ENCODE measurements at regions not wholly inside any gene's neighbourhood (a gene's known extent, or its start where the extent isn't known, plus 50 kb on each side); places are given as distances from the start of the nearest gene placed in this dataset.
"Not testable (repeated sequence)": the region's sequence is repeated elsewhere in the genome, so short reads cannot be mapped to it uniquely, and the experiment has no call there.

DNA sequence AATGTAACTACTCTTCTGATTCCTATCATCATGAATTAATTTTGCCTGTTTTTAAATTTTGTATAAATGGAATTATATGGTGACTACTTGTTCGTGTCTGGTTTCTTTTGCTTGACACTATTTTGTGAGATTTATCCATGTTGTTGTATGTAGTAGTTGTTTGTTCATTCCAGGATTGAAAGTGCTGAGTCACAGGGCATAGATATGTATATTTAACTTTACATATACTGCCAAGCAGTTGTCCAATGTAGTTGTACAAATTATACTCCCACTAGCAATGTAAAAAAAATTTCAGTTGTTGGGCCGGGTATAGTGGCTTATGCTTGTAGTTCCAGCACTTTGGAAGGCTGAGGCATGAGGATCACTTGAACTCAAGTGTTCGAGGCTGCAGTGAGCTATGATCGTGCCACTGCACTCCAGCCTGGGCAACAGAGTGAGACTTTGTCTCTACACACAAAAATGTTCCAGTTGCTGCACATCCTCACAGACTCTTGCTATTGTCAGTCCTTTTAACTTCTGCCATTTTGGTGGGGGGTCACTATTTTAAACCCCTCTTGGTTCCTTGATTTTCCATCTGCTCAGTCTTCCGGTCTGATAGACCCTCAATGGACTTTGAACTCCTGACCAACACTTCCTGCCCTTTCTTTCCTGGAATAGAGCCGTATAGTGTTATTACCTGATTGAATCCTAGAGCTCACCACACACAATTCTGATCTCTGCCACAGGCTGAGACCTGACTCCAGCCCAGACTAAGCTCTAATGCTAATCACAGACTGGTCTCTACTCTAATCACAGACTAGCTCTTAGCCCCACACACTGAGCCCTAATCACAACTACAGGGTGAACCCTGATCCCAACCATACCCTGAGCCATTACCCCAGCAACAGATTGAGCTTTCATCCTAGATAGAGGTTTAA is 69.3 kb upstream of the MELK start:
- Histone ChIP-seq H3K79me2 (ENCODE audit: insufficient read depth, low read length) (no peaks in the 10 kb centered on the region), H3K27ac (ENCODE audit: low read depth, low read length) (no peak overlapping the region), H3K4me3 (ENCODE audit: insufficient read depth, low read depth, low read length) (no peak overlapping the region), H3K9me3 (ENCODE audit: insufficient read depth, low read depth, low read length) (no peaks in the 10 kb centered on the region), H2AFZ (ENCODE audit: low read depth, low read length) (no peak overlapping the region), H3K4me1 (ENCODE audit: insufficient read depth, low read length) (no peaks in the 10 kb centered on the region), H3K36me3 (ENCODE audit: insufficient read depth, low read length) (no peaks in the 10 kb centered on the region), H3K4me2 (ENCODE audit: low read length) (no peak overlapping the region), H4K20me1 (ENCODE audit: insufficient read depth, low read length) (no peaks in the 10 kb centered on the region), H3K9ac (ENCODE audit: low read length) (no peak overlapping the region), H3K27me3 (ENCODE audit: insufficient read depth, low read length) (peaks cover 13% of the 10 kb centered on the region)
- Mint-ChIP-seq H3K4me1 (ENCODE audit: low read depth, unreplicated experiment) (no peaks in the 10 kb centered on the region), H3K4me3 (ENCODE audit: unreplicated experiment) (no peak overlapping the region), H3K27me3 (ENCODE audit: low read depth, unreplicated experiment) (peaks cover 6% of the 10 kb centered on the region), H3K36me3 (ENCODE audit: low read depth, unreplicated experiment) (no peaks in the 10 kb centered on the region), H3K27ac (ENCODE audit: unreplicated experiment) (no peak overlapping the region), H3K9me3 (ENCODE audit: unreplicated experiment) (no peaks in the 10 kb centered on the region)
- TF ChIP-seq CTCF (IDR thresholded peaks at IDR 0.05; ENCODE audit: insufficient read depth, low read depth, low read length) = no peak
- TF ChIP-seq EZH2 (IDR thresholded peaks at IDR 0.05; ENCODE audit: insufficient read depth, low read length) = no peak
- FAIRE-seq (no peak), DNase-seq (ENCODE audit: low read depth) (no peak)

GRCh38 chr9:36501727-36502126 is 71.0 kb upstream of the MELK start:
- Histone ChIP-seq H3K79me2 (ENCODE audit: insufficient read depth, low read length) (no peaks in the 10 kb centered on the region), H3K4me1 (ENCODE audit: insufficient read depth, low read length) (no peaks in the 10 kb centered on the region), H3K36me3 (ENCODE audit: insufficient read depth, low read length) (no peaks in the 10 kb centered on the region), H4K20me1 (ENCODE audit: insufficient read depth, low read length) (no peaks in the 10 kb centered on the region), H2AFZ (ENCODE audit: low read depth, low read length) (no peak overlapping the region), H3K9me3 (ENCODE audit: insufficient read depth, low read depth, low read length) (no peaks in the 10 kb centered on the region), H3K4me2 (ENCODE audit: low read length) (no peak overlapping the region), H3K27me3 (ENCODE audit: insufficient read depth, low read length) (peaks cover 10% of the 10 kb centered on the region), H3K27ac (ENCODE audit: low read depth, low read length) (no peak overlapping the region), H3K9ac (ENCODE audit: low read length) (no peak overlapping the region), H3K4me3 (ENCODE audit: insufficient read depth, low read depth, low read length) (no peak overlapping the region)
- no peaks in the 10 kb centered on the region for H3K36me3 Mint-ChIP-seq (ENCODE audit: low read depth, unreplicated experiment)
- peaks cover 6% of the 10 kb centered on the region for H3K27me3 Mint-ChIP-seq (ENCODE audit: low read depth, unreplicated experiment)
- TF ChIP-seq EZH2 (IDR thresholded peaks at IDR 0.05; ENCODE audit: insufficient read depth, low read length) (no peak), CTCF (IDR thresholded peaks at IDR 0.05; ENCODE audit: insufficient read depth, low read depth, low read length) (no peak)
- H3K4me1 Mint-ChIP-seq (ENCODE audit: low read depth, unreplicated experiment) = no peaks in the 10 kb centered on the region
- no peaks in the 10 kb centered on the region for H3K9me3 Mint-ChIP-seq (ENCODE audit: unreplicated experiment)
- H3K27ac Mint-ChIP-seq (ENCODE audit: unreplicated experiment) = no peak overlapping the region
- FAIRE-seq (no peak), DNase-seq (ENCODE audit: low read depth) (no peak)
- H3K4me3 Mint-ChIP-seq (ENCODE audit: unreplicated experiment) = no peak overlapping the region

- not testable (repeated sequence) for FAIRE-seq; H3K27me3 Mint-ChIP-seq (ENCODE audit: low read depth, unreplicated experiment); DNase-seq (ENCODE audit: low read depth); H3K9ac ChIP-seq (ENCODE audit: low read length); H3K4me3 Mint-ChIP-seq (ENCODE audit: unreplicated experiment); H3K27ac ChIP-seq (ENCODE audit: low read depth, low read length); H3K79me2 ChIP-seq (ENCODE audit: insufficient read depth, low read length); H3K9me3 ChIP-seq (ENCODE audit: insufficient read depth, low read depth, low read length); H3K4me3 ChIP-seq (ENCODE audit: insufficient read depth, low read depth, low read length); H3K9me3 Mint-ChIP-seq (ENCODE audit: unreplicated experiment); H3K36me3 Mint-ChIP-seq (ENCODE audit: low read depth, unreplicated experiment); H3K27me3 ChIP-seq (ENCODE audit: insufficient read depth, low read length); H3K4me1 Mint-ChIP-seq (ENCODE audit: low read depth, unreplicated experiment); H4K20me1 ChIP-seq (ENCODE audit: insufficient read depth, low read length); H3K27ac Mint-ChIP-seq (ENCODE audit: unreplicated experiment); H2AFZ ChIP-seq (ENCODE audit: low read depth, low read length); H3K4me2 ChIP-seq (ENCODE audit: low read length); H3K4me1 ChIP-seq (ENCODE audit: insufficient read depth, low read length); H3K36me3 ChIP-seq (ENCODE audit: insufficient read depth, low read length)
Measured at GRCh38 chr9:36500931-36501330, 71.8 kb upstream of the MELK start.

Measured in astrocyte (in vitro differentiated cells and primary cell).